Activated T-cell treated with anti-CD3 and anti-CD28 coated beads, Interleukin-2, amount 50 U/mL, for 72 hours (primary cell): ENCODE measurements at regions not wholly inside any gene's neighbourhood (a gene's known extent, or its start where the extent isn't known, plus 50 kb on each side); places are given as distances from the start of the nearest gene placed in this dataset.

Experiments used
- ATAC-seq, 2 donors: fragments of 150-1000 bp; cut with Tn5 transposase; replicated peaks in 1 of 2; 2 replicates each; pipeline ENCODE4 v1.10.0; 2021; ENCODE audit warnings: moderate library complexity in 2 of 2, mild to moderate bottlenecking in 1 of 2
- DNase-seq, 2 donors: peaks; one replicate each; pipeline ENCODE4 v3.0.0; 2021 to 2022; ENCODE audit warnings: mixed read lengths in 1 of 2
- H3K27ac Mint-ChIP-seq: one replicate; pipeline ENCODE4 v1.8.0; 2022; ENCODE audit warnings: mild to moderate bottlenecking, moderate library complexity, mixed read lengths
- H3K27me3 Mint-ChIP-seq: one replicate; pipeline ENCODE4 v1.8.0; 2022; ENCODE audit warnings: low read depth, mixed read lengths
- H3K36me3 Mint-ChIP-seq, 2 donors: one replicate each; pipeline ENCODE4 v1.8.0; 2022; ENCODE audit warnings: mixed read lengths in 2 of 2, mild to moderate bottlenecking in 1 of 2; ENCODE audit not compliant: insufficient read depth in 2 of 2
- H3K4me1 Mint-ChIP-seq: one replicate; pipeline ENCODE4 v1.8.0; 2022; ENCODE audit warnings: low read depth, mixed read lengths
- H3K4me3 Mint-ChIP-seq, 2 donors: one replicate each; pipeline ENCODE4 v1.8.0; 2022; ENCODE audit warnings: mild to moderate bottlenecking in 2 of 2, mixed read lengths in 2 of 2, moderate library complexity in 2 of 2
- H3K9me3 Mint-ChIP-seq, 2 donors: one replicate each; pipeline ENCODE4 v1.8.0; 2022; ENCODE audit warnings: mixed read lengths in 2 of 2

DNA sequence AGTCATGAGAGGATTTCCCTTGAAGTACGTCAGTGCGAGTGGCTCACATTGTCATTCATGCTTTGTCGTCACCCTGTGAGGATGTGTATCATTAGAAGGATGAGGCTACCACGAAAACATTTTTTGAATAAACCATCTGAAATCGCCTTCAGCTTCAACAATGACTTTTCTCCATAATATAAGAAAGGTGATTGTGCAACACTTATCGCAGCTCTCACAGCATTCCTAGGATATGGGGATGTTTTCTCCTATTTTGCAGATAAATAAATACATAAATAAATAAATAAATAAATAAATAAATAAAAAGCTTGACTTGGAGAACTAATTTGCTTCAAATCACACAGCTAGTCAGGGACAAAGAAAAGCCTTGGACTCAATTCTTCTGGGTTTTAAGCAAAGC lies 326.5 kb downstream of the FOXA2 start:
- H3K4me3 Mint-ChIP-seq, result no peak overlapping the region
- H3K4me1 Mint-ChIP-seq, result no peaks in the 10 kb centered on the region
- no peaks in the 10 kb centered on the region for H3K27me3 Mint-ChIP-seq
- H3K9me3 Mint-ChIP-seq, result peaks cover 0 to 2% of the 10 kb centered on the region in 2 donors
- ATAC-seq (no peak), DNase-seq (no peak)
- no peak overlapping the region for H3K27ac Mint-ChIP-seq
- no peaks in the 10 kb centered on the region for H3K36me3 Mint-ChIP-seq

DNA sequence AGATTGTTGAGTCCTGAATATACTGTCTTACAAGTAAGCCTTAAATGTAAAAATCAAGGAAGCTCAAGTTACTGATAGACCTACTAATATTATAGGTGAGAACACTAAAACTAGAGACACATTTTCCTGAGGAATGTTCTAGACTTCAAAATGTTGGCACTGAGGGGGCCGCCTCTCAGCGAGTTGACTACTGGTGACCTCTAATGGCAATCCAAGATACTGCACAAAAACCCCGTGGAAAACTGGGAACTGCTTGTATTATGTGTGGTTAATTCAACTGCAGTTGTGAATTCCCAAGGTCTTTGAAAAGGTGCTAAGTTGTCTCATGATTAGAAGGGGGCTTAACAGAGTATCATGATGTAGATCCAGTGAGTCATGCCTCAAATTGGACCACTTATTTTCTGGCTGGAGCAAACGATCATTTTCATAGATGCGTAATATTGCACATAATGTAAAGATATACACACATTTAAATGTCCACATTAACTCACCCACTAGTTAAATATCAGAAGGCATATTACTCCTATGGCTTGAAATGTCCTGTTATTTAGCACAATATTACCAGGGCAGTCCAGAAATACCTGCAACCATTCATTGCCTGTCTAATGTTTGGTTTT lies 336.2 kb downstream of the FOXA2 start:
- Mint-ChIP-seq H3K4me3 (no peak overlapping the region), H3K9me3 (peaks cover 0 to 1% of the 10 kb centered on the region in 2 donors), H3K27ac (no peak overlapping the region), H3K36me3 (no peaks in the 10 kb centered on the region), H3K4me1 (no peaks in the 10 kb centered on the region), H3K27me3 (no peaks in the 10 kb centered on the region)
- ATAC-seq (no peak), DNase-seq (no peak)

DNA sequence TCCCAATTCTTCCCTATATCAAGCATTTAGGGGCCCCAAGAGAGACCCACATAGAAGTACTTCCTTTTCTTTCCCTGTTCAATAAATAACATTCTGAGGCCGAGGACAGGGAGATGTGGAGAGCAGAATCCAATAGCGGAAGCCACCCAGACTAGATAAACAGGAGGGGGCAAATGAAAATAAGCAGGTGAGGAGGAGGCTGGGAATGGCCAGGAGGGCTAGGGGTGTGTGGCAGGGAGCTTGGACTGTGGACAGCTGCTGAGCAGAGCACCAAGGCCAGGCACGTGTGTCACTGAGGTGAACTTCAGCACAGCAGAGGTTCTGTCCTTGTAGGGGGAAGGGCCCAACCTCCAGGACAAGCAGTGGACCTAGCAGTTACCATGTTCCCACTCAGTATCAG lies 339.2 kb downstream of the FOXA2 start:
- no peak overlapping the region for H3K4me3 Mint-ChIP-seq
- no peak overlapping the region for H3K27ac Mint-ChIP-seq
- H3K4me1 Mint-ChIP-seq, result no peaks in the 10 kb centered on the region
- peaks cover 0 to 1% of the 10 kb centered on the region in 2 donors for H3K9me3 Mint-ChIP-seq
- ATAC-seq (no peak), DNase-seq (no peak)
- no peaks in the 10 kb centered on the region for H3K36me3 Mint-ChIP-seq
- no peaks in the 10 kb centered on the region for H3K27me3 Mint-ChIP-seq

DNA sequence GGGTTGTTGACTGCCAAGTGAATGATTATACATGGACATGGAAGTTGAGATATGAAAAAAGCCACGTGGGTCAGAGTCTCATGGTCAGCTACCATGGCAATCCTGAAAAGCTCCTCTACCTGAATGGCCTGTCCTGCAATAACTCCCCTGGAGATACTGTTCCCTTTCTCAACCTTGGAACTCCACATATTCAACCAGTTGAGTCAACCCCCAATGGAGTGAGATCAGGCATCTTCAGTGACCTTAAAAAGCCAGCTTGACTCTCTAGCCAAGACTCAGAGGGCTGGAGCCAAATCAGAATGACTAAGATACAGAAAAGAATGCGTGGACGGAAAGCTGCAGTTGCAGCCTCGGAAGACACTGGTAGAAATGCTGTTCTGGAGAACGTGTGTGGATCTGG lies 341.3 kb downstream of the FOXA2 start:
- ATAC-seq (no peak), DNase-seq (no peak)
- Mint-ChIP-seq H3K27ac (no peak overlapping the region), H3K4me3 (no peak overlapping the region), H3K4me1 (no peaks in the 10 kb centered on the region), H3K27me3 (no peaks in the 10 kb centered on the region), H3K36me3 (no peaks in the 10 kb centered on the region), H3K9me3 (peaks cover 2 to 8% of the 10 kb centered on the region in 2 donors)

DNA sequence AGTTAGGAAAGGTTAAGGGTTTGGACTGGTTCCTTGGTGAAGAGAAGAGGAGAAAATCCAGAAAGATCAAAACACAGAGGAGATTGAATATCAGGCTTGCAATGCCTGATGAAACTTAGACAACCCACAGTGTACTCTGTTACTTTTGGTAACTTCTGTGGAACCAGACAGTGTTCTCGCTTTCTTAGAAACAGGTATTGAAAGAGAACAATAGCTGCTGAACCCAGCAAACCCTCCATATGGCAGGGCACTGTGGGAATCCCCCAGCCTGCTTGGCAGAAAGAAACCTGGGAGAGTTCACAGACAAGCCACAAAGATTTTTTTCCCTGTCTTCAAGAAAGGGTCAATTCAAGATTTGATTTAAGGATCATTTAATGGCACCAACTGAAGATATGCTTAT lies 342.8 kb downstream of the FOXA2 start:
- H3K27me3 Mint-ChIP-seq, result no peaks in the 10 kb centered on the region
- H3K4me3 Mint-ChIP-seq, result no peak overlapping the region
- no peak overlapping the region for H3K27ac Mint-ChIP-seq
- DNase-seq (no peak), ATAC-seq (no peak)
- H3K36me3 Mint-ChIP-seq, result no peaks in the 10 kb centered on the region
- H3K9me3 Mint-ChIP-seq, result peaks cover 4 to 8% of the 10 kb centered on the region in 2 donors
- no peaks in the 10 kb centered on the region for H3K4me1 Mint-ChIP-seq

DNA sequence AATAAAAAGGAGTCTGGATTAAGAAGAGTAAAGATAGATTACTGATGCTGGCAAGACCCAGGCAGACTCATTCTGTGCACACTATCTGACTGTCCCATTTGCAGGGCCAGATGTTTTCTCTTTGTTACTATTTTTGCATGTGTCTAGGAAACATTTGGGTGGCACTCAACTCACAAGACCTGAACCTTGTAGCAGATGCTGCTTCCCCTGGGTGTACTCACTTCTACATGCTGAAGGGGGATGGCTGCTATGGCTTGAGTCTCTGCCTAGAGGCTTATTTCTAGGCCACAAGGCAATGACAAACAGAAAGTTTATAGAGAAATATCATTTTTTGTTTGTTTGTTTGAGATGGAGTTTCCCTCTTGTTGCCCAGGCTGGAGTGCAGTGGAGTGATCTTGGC lies 351.4 kb downstream of the FOXA2 start:
- Mint-ChIP-seq H3K4me3 (no peak overlapping the region), H3K36me3 (no peaks in the 10 kb centered on the region), H3K9me3 (peaks cover 3 to 5% of the 10 kb centered on the region in 2 donors), H3K27ac (no peak overlapping the region), H3K27me3 (no peaks in the 10 kb centered on the region), H3K4me1 (no peaks in the 10 kb centered on the region)
- ATAC-seq (no peak), DNase-seq (no peak)

DNA sequence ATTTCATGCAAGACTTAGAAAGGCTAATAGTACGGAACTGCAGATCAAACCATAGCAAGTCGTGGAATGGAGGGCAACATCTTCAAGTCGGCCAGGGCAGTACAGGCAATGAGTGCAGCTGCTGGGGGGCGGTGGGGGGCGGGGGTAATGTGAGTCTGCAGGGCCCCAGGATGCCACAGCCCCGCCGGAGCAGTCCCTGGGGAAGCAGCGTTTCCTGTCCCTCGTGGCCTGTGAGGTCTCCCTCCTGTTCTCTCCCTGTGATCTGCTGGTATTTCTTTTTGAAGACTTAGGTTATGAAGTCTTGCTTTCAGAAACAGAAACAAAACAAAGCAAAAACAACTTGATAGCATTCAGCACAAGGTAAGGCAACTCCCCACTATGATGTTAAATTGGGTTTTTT lies 351.9 kb downstream of the FOXA2 start:
- no peak for ATAC-seq
- no peak for DNase-seq
- no peaks in the 10 kb centered on the region for H3K36me3 Mint-ChIP-seq
- no peak overlapping the region for H3K4me3 Mint-ChIP-seq
- no peaks in the 10 kb centered on the region for H3K4me1 Mint-ChIP-seq
- H3K27me3 Mint-ChIP-seq, result no peaks in the 10 kb centered on the region
- peaks cover 1 to 5% of the 10 kb centered on the region in 2 donors for H3K9me3 Mint-ChIP-seq
- no peak overlapping the region for H3K27ac Mint-ChIP-seq

DNA sequence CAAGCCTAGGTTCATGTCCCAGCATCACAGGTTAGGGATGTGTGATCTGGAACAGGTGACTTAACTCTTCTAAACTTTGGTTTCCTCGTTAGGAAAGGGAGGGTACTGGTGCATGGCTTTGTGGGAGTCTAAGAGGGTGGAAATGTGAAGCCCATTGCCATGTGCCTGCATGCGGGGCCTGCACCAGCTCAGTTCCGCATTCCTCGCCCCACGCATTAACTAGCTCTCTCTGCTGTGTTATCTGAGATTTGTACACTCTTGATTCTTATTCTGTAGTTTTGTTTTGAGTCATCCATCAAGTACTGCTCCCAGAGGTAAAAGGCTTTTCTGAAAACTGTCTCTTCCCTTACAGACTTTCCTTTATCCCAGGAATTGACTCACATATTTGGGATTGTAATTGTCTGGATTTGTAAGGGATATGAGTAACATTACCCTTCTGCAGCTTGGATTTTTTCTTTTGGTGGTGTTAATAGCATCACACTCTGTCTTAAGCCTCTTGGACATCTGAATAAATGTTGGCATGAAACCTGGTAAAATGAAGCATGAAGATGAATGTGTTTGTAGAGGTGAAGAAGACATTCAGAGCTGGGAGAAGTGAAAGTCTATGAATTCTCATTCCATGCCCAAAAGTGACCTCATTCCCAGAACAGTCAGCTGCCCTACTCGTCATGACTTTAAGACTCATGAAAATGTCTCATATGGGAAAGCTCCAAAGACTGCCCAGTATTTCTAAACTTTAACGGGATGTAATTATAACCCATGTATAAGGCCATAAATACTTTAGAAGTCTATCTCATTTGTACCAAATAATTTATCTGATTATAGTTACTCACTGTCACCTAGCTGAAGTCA lies 357.3 kb downstream of the FOXA2 start:
- Mint-ChIP-seq H3K4me3 (no peak overlapping the region), H3K36me3 (no peaks in the 10 kb centered on the region)

DNA sequence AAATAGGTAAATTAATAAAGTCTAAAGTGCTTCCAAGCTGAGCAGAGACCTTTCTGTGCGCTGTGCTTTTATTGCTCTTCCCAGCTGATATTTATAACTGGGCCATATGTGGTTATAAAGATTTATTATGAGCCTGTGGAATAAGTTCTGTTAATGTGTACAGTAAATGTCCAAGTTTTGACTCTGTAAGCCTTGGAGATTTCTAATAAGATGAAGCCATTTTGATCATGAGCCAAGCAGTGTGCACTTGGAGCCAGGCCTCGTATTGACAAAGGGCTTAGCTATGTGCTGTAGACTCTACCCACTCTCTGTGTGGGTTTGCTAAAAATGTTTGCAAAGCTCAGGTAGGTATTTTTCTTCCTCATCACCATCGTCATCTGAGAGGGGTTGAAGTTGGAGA lies 361.1 kb downstream of the FOXA2 start:
- Mint-ChIP-seq H3K27me3 (no peaks in the 10 kb centered on the region), H3K4me3 (no peak overlapping the region), H3K9me3 (peaks cover 5 to 10% of the 10 kb centered on the region in 2 donors), H3K4me1 (no peaks in the 10 kb centered on the region), H3K36me3 (no peaks in the 10 kb centered on the region), H3K27ac (no peak overlapping the region)
- DNase-seq, result no peak
- no peak for ATAC-seq

More for the DNA sequence above, 357.3 kb downstream of the FOXA2 start:
- no peak for DNase-seq
- H3K4me1 Mint-ChIP-seq, result no peaks in the 10 kb centered on the region
- H3K9me3 Mint-ChIP-seq, result peaks cover 5 to 9% of the 10 kb centered on the region in 2 donors
- no peak for ATAC-seq
- no peaks in the 10 kb centered on the region for H3K27me3 Mint-ChIP-seq
- H3K27ac Mint-ChIP-seq, result no peak overlapping the region

DNA sequence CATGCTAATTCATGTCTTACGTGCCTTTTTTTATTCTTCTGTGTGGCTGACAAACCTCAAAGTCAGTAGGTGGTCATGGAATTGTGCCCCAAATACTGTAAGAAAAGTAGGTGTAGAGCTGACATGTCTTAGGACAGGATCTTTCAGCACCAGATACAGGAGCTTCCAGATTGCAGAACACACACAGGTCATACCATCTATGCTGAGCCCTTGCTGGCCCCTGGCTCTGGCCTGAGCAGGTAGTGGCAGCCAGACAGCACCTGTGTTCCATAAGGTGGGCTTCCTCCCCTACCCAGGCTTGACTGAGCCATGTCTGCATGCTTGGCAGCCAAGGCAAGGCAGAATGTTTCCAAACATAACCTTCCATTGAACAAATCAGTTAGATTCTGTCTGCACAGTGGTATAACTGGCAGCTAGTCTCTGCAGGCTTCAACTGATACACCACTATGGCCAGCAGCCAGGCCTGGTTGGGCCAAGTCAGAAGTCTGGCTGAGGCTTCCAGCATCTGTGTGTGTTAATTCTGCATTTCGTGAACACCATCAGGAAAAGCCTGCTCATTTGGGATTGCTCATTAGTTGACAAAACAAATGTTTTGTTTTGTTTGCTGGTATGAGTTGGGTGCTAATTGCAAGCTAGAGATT lies 366.5 kb downstream of the FOXA2 start:
- Mint-ChIP-seq H3K36me3 (no peaks in the 10 kb centered on the region), H3K9me3 (peaks cover 0 to 6% of the 10 kb centered on the region in 2 donors), H3K4me3 (no peak overlapping the region), H3K27ac (no peak overlapping the region), H3K27me3 (no peaks in the 10 kb centered on the region), H3K4me1 (no peaks in the 10 kb centered on the region)
- ATAC-seq (no peak), DNase-seq (no peak)

DNA sequence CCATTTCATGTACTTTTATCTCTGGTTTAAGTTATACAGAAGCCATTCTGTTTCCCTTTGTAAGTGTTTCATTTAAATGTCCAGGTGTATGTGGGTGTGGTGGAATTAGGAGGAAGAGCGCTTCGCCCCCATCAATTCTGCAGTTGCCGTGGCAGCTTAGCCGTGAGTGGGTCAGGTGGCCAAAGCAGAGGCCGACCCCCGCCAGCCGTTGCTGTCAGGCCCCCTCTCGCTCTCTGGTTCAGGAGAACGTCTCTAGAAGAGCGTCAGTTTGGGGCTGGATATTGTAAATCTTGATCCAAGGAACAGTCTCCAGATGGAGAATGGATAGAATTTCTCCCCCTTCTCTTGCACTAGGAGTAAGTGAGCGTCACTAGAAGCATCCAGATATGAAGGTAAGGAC lies 367.4 kb downstream of the FOXA2 start:
- H3K4me3 Mint-ChIP-seq, result no peak overlapping the region
- H3K9me3 Mint-ChIP-seq, result peaks cover 0 to 6% of the 10 kb centered on the region in 2 donors
- no peak overlapping the region for H3K27ac Mint-ChIP-seq
- ATAC-seq (no peak), DNase-seq (no peak)
- no peaks in the 10 kb centered on the region for H3K36me3 Mint-ChIP-seq
- H3K4me1 Mint-ChIP-seq, result no peaks in the 10 kb centered on the region
- H3K27me3 Mint-ChIP-seq, result no peaks in the 10 kb centered on the region

DNA sequence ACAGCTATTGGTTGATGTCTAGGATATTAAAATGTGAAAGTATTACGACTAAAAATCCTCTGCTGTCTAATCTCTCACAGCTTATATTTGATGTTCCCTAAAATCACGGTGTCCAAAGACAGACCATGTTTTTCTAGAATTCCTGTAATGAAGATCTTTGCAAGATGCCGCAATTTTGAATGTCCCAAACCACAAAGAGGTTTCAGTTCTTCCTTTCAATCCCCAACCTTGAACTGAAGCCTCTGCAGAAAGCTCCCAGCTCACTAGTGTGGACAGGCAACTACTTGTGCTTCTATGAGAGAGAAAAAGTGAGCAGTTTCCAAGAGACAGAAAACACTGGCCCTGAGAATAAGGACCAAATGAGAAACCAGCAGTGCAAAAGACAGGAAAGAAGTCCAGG lies 370.1 kb downstream of the FOXA2 start:
- Mint-ChIP-seq H3K27ac (no peak overlapping the region), H3K36me3 (no peaks in the 10 kb centered on the region), H3K4me1 (no peaks in the 10 kb centered on the region), H3K27me3 (no peaks in the 10 kb centered on the region), H3K4me3 (no peak overlapping the region), H3K9me3 (peaks cover 1 to 6% of the 10 kb centered on the region in 2 donors)
- ATAC-seq (no peak), DNase-seq (no peak)

DNA sequence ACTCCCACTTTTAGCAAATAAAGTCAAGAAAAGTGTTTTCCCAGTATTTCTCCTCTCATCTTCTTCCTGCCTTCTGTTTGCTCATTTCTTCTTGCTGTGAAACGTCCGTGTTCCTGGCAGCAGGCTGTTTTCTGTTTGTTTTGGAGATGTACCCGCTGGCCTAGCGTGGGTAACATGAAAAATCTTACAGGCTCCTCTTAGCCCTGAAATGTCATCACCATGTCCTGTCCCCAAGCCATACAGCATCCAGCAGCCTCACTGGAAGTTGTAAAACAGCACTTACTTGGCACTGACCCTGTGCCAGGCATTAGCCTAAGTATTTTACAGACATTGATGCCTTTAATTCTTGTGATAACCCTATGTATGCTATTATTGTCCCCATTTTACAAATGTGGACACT lies 371.1 kb downstream of the FOXA2 start:
- H3K27ac Mint-ChIP-seq, result no peak overlapping the region
- peaks cover 4 to 8% of the 10 kb centered on the region in 2 donors for H3K9me3 Mint-ChIP-seq
- no peaks in the 10 kb centered on the region for H3K27me3 Mint-ChIP-seq
- DNase-seq, result no peak
- H3K4me1 Mint-ChIP-seq, result no peaks in the 10 kb centered on the region
- no peak for ATAC-seq
- H3K36me3 Mint-ChIP-seq, result no peaks in the 10 kb centered on the region
- H3K4me3 Mint-ChIP-seq, result no peak overlapping the region
